Ureter (tissue), 1 donor: ENCODE measurements at regions not wholly inside any gene's neighbourhood (a gene's known extent, or its start where the extent isn't known, plus 50 kb on each side); places are given as distances from the start of the nearest gene placed in this dataset.

Source experiments
- DNase-seq: peaks from one replicate; pipeline ENCODE4 v3.0.0-alpha.2; 2020; ENCODE audit warnings: low spot score
- donor health status: DM: yes; HTN: yes; CAD: no.

DNA sequence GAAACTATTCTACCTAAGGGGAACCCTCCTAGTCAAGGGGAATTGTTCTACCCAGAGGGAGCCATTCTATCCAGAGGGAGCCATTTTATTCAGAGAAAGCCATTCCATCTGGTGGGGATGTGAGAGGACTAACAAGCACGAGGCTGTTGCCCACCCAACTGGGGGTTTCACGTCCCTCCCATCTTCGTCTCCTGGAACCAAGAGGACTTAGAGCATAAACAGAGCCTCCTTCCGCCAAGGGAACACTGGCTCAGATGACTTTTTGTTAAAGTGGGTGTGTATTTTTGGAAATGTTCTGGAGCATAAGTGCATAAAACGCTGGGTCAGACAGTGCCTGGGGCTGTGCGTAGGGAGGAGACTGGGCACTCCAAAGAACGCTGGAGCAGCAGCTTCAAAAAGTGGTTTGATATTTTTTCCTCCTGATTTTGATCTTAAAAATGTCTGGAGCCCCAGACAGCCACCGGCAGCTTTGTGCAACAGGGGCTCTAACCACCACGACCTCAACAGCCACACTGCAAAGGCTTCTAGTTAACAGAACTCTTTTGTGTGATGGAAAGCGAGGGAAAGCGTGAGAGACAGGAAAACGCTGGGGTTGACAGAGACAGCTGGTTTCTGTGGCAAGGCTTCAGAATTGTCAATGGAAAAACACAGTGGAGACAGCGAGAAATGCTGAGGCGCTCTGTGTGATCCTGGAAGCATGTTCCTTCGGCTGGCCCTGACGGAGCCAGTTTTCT is 363.6 kb upstream of the CAMK1G start:
- no peak for DNase-seq

DNA sequence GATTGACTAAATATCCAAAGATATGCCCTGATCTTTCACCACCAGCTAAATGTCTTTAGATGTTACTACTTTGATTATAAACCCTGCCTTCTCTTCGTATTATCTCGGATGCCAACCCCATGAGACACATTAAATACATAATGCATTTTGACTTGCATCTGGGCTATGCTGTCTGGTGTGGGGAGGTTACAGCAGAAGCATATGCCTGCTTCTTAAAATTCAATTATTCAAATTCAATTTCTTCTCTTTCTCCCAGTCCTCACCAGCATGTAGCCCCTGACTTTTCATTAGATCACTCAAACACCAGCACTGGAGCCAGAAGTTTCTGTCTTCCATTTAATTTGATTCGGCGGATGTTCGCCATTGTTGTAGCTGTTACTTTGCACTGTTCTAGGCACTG is 360.7 kb upstream of the CAMK1G start:
- no peak for DNase-seq

DNA sequence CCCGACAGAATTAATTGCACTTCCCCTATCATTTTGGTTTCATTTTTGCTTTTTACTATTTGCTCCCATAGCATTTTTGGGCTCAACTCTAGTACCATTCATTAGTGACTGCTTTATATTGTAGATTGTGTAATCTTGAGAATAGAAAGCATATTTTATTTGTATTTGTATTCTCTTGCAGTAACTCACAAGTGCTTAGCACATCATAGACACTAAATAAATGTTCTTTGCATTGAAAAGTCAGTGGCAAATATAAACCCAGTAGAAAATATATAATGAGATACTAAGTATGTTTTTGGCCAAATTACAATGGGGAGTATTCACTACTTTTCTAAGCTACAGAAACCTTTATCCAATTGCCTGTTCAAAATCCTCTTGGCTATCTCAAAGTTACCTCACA is 359.7 kb upstream of the CAMK1G start:
- no peak for DNase-seq

DNA sequence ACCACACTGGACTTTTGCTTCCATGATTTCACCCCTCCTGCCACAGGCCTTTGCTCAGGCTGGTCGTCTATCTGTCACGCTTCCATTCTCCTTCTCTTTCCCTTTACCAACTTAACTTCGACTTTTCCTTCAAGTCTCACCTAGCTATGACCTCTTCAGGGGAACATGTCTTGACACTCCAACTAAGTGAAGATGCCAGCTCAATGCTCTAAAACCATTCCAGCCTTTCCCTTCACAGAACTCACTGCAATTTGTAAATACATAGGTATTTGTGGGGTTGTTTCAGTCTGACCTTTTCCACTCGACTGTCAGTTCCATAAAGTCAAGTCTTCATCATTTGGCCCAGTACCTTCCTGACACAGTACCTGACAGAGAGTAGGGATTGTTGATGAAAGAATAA is 358.6 kb upstream of the CAMK1G start:
- DNase-seq, result no peak

DNA sequence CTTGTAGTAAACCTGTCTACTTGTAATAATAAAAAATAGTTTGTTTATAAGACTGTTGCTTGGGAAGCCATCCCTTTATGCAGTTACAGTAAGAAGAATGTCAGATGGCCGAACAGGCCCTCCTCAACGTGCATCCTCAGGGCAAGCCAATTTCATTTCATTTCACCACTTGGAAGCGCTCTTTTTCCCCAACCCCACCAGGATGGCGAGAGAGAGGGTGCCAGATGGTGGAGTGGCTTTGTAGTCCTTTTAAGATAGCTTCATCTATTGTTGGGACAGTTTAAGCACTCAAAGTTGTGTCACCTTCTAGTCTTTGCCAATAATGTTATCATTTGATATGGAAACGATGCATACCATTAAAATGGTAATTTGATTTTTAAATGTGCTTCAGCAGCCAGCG is 356.3 kb upstream of the CAMK1G start:
- no peak for DNase-seq

DNA sequence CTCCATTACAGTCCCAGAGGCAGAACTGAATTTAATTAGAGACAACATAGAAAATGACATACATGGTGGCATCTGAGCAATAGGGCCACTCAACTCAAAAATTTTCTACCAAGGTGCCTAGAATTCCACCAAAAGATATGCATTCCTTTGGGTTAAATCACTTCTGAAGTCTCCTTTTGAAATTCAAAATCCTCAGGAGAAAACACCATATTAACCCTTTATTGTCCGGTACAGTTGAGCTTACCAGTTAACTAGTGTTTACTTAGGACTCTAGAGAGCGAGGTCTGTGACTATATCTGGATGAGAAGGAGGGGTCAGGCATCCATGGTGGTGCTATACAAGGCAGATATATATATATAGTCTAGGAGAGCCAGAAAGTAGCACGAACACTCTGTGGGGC is 355.6 kb upstream of the CAMK1G start:
- DNase-seq, result no peak

DNA sequence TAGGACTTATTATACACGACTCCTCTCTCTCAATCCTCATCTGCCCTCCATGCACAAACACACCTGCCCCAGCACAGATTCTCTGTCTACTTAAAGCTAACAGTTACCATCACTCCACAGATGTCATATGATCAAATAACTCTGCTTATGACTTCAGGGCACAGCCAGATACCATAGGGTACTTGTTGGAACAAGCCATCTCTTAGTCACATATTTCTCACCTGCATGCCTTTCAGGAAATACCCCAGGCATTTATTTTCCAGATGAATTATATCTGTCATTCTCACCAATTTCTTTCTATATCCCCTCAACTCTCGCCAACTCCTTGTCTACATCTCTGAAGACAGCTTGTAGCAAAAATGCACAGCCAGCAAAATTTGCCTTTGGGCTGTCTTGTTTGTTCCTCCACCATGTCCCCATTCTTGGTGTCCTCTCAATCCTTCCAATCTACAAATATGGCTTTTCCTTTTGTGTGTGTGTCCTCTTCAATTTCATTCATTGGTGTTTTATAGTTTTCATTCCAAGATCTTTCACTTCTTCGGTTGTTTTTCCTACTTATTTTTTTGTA is 353.9 kb upstream of the CAMK1G start:
- DNase-seq, result no peak

DNA sequence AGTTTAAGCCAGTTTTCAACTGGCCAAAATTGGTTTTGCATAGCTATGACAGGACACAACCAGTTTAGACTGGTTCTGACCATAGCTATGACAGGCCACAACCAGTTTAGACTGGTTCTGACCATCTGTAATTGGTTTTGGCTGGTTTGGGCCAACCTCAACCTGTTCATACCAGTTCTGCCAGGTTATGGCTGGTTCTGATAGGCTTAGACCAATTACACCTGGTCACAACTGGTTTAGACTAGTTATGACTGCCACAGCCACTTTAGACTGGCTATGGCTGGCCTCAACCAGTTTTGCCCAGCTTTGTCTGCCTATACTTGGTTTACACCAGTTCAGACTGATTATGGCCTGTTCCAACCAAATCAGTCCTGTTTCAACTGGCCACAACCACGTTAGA is 353.2 kb upstream of the CAMK1G start:
- DNase-seq, result no peak

DNA sequence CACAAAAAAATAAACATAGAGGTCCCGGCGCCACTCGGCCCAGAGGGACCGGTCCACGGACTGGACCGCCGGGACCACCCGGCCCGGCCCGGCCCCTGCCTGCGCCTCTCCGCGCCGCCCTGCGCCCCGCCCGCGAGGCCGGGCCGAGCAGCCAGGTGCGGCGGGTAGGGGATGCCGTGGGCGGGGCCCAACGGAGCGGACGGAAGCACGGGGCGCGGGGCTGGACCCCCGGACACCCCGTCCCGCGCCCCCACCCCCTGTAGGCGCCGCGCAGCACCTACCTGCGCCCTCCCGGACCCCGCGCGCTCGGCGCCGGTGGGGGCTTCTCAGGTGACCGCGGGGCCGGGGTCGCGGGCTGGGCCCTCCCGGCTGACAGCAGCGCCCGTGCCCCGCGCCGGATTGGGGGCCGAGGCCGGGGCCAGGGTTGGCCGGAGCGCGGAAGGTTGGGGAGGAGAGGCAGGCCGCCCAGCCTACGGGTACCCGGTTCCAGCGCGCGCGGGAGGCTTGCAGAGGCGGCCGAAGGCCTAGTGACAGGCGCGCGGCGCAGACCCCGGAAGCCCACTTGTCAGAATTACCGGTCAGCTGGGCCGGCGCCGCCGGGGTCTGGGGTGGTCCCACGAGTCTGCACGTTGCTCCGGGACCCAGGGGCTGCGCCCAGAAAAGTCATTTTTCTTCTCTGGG is 351.9 kb upstream of the CAMK1G start:
- no peak for DNase-seq

DNA sequence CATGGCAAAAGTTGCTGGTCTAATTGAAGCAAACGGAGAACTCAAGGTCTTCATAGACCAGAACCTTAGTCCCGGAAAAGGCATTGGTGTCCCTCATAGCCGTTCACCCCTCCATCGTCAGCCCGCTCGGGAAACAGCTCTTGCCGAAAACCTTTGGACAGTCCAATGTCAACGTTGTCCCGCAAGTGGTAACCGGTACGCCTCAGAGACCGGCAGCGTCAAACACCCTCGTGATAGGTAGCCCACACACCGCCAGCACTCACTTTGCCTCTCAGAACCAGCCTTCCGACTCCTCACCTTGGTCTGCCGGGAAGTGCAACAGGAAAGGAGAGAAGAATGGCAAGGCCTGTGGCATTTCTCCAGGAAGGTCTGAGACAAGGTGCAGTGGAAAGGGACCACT is 351.3 kb upstream of the CAMK1G start:
- DNase-seq, result no peak

DNA sequence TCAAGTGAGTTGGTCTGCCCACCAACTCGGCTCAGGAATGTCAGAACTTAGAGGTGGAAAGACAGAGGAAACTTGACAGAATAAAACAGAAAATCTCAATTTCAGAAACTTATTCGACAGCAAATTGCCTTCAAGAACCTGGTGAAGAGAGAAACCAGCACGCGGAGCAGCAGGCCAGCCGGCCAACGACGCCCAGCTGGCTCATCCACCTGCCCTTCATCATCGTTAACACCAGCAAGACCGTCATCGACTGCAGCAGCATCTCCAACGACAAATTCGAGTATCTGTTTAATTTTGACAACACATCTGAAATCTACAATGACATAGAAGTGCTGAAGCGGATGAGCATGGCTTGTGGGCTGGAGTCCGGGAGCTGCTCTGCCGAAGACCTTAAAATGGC is 350.8 kb upstream of the CAMK1G start:
- no peak for DNase-seq

DNA sequence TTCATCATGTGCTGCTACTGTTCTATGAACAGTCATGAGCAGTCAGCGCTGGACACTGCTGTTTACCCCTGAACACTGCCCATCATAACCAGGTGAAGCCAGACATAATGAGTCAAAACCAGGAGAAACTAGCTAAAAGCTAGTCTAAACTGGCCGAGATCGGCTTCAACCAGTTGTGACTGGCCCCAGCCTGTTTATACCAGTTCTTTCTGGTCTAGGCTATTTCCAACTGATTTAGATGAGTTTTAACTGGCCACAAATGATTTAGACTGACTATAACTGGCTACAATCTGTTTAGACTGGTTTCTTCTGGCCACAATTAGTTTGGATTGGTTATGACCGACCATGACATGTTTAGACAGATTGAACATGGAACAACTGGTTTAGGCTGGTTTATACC is 348.3 kb upstream of the CAMK1G start:
- DNase-seq, result no peak

DNA sequence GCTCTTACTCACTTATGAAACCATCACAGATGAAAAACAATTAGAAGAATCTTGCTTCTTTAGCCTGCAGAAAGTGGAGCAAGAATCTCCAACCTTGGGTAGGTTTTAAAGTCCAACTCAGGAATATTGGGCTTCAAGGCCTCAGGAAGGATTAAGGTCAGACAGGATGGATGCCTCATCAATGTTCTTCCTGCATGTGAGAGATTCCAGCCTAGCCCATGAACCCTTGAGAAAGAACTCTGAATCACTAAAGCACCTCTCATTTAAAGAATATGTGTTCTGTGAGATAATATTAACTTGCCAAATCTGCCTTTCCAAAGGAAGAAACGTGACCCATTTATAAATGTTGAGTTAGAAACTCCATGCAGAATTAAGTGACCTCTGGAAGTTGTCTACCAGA is 345.2 kb upstream of the CAMK1G start:
- no peak for DNase-seq

DNA sequence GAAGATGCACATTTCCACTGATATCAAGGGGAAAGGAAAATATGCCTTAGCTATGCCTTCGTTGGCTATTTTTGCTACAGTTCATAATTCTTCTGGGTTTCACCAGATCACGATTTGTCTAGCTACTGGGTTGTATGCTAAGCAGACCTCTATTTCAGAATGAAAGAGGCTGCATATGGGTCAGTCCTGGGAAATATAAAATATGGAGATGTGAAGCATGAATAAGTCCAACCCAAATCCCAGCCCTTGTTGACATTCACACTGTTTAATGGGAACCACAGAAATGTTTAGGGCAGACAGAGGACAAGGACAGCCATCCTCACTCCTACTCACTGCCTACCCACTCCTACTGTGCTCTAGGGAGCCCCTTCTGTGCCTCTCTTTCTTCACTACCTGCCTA is 343.2 kb upstream of the CAMK1G start:
- DNase-seq, result no peak

DNA sequence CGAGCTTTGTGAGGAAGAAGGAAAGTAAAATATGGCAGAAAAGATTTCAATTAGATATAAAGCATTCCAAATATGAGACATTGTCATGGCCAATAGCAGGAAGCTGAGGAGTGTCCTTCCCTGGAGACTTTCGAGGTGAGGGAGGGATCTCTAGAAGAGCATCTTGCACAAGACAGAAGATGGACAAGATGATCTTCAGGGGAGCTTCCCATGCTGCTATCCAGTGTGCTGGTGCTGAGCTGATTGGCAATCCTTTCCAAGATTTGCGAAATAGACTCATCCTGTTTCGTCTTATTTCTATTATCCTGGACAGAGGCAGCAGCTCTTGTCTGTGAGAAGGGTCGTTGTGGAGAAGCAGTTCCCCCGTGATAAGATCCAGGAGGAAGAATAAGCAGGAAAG is 342.0 kb upstream of the CAMK1G start:
- no peak for DNase-seq

DNA sequence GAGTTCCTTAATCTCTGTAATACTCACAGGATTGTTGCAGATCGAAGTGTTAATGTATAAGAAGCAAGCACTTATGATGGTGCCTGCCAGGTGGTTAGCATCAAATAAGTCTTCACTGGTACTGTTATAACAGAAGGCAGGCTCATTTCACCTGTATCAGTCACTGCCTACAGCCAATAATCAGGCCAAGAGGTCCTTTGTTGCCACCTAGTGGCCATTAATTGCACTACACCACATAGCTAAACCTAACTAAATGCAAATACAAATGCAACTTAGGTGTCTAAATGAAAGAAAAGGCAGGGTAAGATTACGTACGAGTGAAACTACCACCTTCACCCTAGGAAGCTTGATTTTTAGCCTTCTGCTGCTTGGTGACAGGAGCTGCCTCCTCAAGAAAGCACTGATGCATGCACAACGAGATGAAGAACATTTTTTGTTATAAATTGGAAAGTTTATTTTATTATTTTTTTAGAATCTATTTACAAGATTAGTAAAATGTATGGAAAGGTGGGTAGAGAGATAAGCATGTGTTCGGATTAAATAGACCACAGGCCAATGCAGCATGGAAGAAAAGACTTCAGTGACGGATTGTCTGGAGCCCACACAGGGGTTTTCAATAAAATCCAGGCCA is 334.8 kb upstream of the CAMK1G start:
- peak; percentile 72 for DNase-seq

DNA sequence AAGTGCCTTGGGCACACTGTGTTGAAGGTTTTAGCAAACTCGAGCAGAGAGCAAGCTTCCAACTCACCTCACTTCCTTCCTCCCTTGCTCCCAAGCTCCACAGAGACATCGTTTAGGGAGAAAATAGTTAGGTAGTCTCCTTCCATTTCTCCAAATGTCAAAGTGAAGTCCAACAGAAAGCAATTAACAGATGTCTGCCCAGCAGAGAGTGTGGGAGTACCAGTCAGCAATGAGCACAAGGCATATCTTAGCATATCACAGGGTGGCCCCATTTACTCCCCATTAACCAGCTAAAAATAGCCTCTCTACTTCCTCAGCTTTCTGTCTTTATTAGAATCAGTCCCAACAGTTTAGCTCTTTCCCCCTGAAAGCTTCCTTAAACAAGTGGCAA is 334.2 kb upstream of the CAMK1G start:
- DNase-seq, result no peak

DNA sequence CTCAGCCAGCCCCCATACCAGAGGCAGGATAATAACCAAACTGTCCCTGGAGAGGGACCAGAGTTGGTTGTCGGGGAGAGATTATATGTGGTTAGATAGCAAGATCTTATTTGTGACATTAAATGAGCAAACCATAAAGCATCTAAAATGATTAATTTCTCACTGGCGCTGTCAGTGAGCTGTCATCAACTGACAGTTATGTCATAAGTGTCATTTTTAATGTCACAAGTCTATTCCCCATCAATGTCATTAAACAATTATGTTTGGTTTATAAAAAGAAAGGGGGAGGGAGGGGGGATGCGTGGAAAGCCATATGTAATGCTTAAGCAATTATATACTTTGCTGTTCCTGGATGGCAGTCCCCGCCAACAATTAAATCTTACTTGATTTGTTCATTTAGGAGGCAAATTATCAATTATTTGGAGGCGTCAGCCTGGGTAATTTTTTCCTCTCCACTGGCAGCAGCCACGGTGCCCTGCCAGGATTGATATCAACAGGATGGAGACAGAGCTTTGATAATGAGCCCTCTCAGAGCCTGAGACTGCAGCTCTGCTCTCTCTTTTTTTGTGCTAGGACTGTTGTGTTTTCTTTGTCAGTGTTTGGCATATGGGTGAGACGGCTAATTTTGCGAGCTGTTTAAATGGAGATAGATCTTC is 333.6 kb upstream of the CAMK1G start:
- DNase-seq, result no peak

DNA sequence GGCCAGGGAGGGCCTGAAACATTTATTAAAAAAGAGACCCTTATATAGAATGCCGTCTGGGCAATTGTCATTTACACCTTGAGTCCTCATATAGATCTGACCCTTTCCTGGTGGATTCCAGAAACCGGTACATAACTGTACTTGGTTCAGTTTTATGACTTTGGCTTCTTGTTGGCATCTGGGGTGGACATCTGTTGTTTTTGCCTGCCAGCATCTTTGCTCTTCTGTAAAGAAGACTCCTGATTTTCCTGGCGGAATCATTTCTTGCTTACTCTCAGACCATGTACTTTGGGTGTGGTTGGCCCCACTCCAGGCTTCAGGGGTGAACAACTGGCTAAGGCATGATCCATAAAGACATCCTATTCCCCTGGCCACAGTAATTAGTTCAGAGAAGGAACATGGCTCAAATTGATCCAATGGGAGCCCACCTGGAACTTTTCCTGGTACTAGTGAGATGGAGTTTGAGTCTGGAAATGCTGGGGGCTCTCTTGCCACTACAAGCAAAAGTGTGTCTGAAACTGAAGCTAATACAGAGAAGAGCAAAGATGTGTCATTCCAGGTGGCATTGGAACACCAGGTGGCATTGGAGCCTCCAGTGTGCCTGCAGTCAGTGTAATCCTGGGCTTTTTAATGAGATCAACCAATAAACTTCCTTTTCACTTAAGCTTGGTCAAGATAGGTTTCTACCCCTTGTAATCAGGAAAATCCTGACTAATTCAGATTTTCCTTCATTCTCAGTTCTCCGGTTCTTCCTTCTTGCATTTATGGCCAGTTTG is 332.5 kb upstream of the CAMK1G start:
- no peak for DNase-seq

DNA sequence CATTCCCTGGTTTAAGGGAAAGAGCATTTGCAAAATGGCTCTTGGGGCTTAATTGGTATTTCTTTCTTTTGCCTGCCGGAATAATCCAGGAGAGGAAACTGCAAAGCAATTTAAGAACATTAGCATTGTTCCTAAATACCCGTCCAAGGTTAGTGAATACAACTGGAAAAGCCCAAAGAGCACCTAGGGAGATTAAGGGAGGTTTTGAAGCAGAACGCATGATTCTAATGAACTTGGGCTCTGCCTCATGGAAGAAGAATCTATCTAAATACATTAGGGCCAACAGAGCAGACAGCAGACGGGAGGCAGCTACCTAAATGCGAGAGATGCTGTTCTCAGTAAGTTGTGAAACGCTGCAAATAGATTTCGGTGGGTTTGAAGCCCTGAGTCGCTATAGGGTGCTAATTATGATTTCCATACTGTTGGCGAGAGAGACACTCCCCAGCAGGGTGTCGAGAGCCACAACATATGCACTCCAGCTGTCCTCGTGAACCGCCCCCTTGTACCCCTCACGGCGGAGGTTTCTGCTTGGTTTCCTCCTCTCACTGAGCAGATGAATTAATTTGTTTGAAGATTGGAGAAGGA is 326.7 kb upstream of the CAMK1G start:
- DNase-seq, result no peak

DNA sequence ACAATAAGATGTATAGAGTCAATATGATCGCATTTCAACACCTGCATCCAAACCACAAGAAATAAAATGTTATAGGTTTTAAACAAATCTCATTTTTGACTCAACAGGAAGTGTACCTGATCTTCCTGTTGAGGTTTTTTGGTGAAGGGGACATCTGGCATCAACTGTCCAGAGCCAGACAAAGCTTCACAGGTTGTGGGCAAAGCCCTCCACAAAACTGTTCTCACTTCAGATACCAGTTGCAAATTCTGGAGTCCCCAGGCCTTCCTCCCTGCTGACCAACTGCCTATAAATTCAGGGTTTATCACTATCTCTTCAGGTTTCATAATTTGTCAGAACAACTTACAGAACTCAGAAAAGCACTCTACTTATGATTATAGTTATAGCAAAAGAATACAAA is 326.1 kb upstream of the CAMK1G start:
- no peak for DNase-seq
